H9 (cell line): ENCODE measurements at regions not wholly inside any gene's neighbourhood (a gene's known extent, or its start where the extent isn't known, plus 50 kb on each side); places are given as distances from the start of the nearest gene placed in this dataset.

ENCODE experiments used
- DNase-seq: peaks from one replicate; pipeline ENCODE4 v3.0.0-alpha.2; 2017
- H2AFZ ChIP-seq: one replicate; pipeline ENCODE4 v1.6.1; 2013; ENCODE audit warnings: mild to moderate bottlenecking, low read length, control low read depth, moderate library complexity
- H2AK5ac ChIP-seq: 2 replicates; pipeline ENCODE4 v1.6.1; 2013; ENCODE audit warnings: low read length, control low read depth, mixed read lengths; ENCODE audit not compliant: insufficient read length
- H2BK120ac ChIP-seq: one replicate; pipeline ENCODE4 v1.6.1; 2013; ENCODE audit warnings: low read depth, mild to moderate bottlenecking, low read length, control low read depth, inconsistent platforms; ENCODE audit not compliant: poor library complexity, severe bottlenecking
- H2BK12ac ChIP-seq: 2 replicates; pipeline ENCODE4 v1.6.1; 2013; ENCODE audit warnings: low read length, control low read depth, mixed read lengths, low read depth; ENCODE audit not compliant: insufficient read length
- H2BK15ac ChIP-seq: 2 replicates; pipeline ENCODE4 v1.6.1; 2013; ENCODE audit warnings: low read depth, low read length, control low read depth
- H2BK20ac ChIP-seq: one replicate; pipeline ENCODE4 v1.6.1; 2013; ENCODE audit warnings: low read depth, mild to moderate bottlenecking, low read length, control low read depth, inconsistent platforms; ENCODE audit not compliant: poor library complexity, severe bottlenecking
- H2BK5ac ChIP-seq: 2 replicates; pipeline ENCODE4 v1.6.1; 2013; ENCODE audit warnings: low read length, control low read depth, mixed read lengths; ENCODE audit not compliant: insufficient read length
- H3K14ac ChIP-seq: 2 replicates; pipeline ENCODE4 v1.6.1; 2013; ENCODE audit warnings: low read length, control low read depth; ENCODE audit not compliant: insufficient read depth
- H3K18ac ChIP-seq: 2 replicates; pipeline ENCODE4 v1.6.1; 2013; ENCODE audit warnings: low read depth, mild to moderate bottlenecking, mixed read lengths, low read length, control low read depth; ENCODE audit not compliant: insufficient read length
- H3K23ac ChIP-seq: 2 replicates; pipeline ENCODE4 v1.6.1; 2013; ENCODE audit warnings: low read length, control low read depth, mixed read lengths, low read depth; ENCODE audit not compliant: insufficient read length
- H3K23me2 ChIP-seq: 2 replicates; pipeline ENCODE4 v1.6.1; 2013; ENCODE audit warnings: low read depth, mild to moderate bottlenecking, mixed read lengths, low read length, control low read depth; ENCODE audit not compliant: insufficient read length, poor library complexity, severe bottlenecking
- H3K27ac ChIP-seq: 2 replicates; pipeline ENCODE4 v1.5.1; 2013; ENCODE audit warnings: low read length, control low read depth, mixed read lengths, low read depth; ENCODE audit not compliant: insufficient read length
- H3K27me3 ChIP-seq: 2 replicates; pipeline ENCODE4 v1.6.1; 2013; ENCODE audit warnings: low read length, control low read depth, inconsistent platforms; ENCODE audit not compliant: insufficient read depth
- H3K4ac ChIP-seq: 2 replicates; pipeline ENCODE4 v1.6.1; 2013; ENCODE audit warnings: low read depth, mild to moderate bottlenecking, control low read depth, inconsistent platforms, low read length, moderate library complexity
- H3K4me1 ChIP-seq: 2 replicates; pipeline ENCODE4 v1.6.1; 2013; ENCODE audit warnings: low read length, control low read depth, inconsistent platforms; ENCODE audit not compliant: insufficient read depth
- H3K4me2 ChIP-seq: 2 replicates; pipeline ENCODE4 v1.6.1; 2013; ENCODE audit warnings: low read length, control low read depth, mixed read lengths; ENCODE audit not compliant: insufficient read length, insufficient read depth
- H3K56ac ChIP-seq: 2 replicates; pipeline ENCODE4 v1.6.1; 2013; ENCODE audit warnings: low read depth, mild to moderate bottlenecking, mixed read lengths, low read length, control low read depth; ENCODE audit not compliant: insufficient read length
- H3K79me1 ChIP-seq: 2 replicates; pipeline ENCODE4 v1.6.1; 2013; ENCODE audit warnings: low read depth, mild to moderate bottlenecking, moderate library complexity, low read length, control low read depth, inconsistent platforms; ENCODE audit not compliant: insufficient read depth, poor library complexity, severe bottlenecking
- H3K79me2 ChIP-seq: 2 replicates; pipeline ENCODE4 v1.6.1; 2013; ENCODE audit warnings: low read length, control low read depth, inconsistent platforms; ENCODE audit not compliant: insufficient read depth
- H3K9ac ChIP-seq: 2 replicates; pipeline ENCODE4 v1.6.1; 2013; ENCODE audit warnings: low read length, control low read depth, mixed read lengths; ENCODE audit not compliant: insufficient read length; ENCODE audit errors: extremely low read depth
- H3K9me3 ChIP-seq: one replicate; pipeline ENCODE4 v1.6.1; 2013; ENCODE audit warnings: low read depth, low read length, inconsistent platforms; ENCODE audit not compliant: control insufficient read depth
- H3T11ph ChIP-seq: one replicate; pipeline ENCODE4 v1.6.1; 2013; ENCODE audit warnings: mild to moderate bottlenecking, low read length, control low read depth, inconsistent platforms
- H4K20me1 ChIP-seq: one replicate; pipeline ENCODE4 v1.6.1; 2013; ENCODE audit not compliant: control insufficient read depth, insufficient read length, insufficient read depth
- H4K5ac ChIP-seq: 2 replicates; pipeline ENCODE4 v1.6.1; 2013; ENCODE audit warnings: low read depth, mild to moderate bottlenecking, mixed read lengths, low read length, control low read depth; ENCODE audit not compliant: insufficient read length
- H4K8ac ChIP-seq: replicated peaks from 2 replicates; pipeline ENCODE4 v1.6.1; 2013; ENCODE audit warnings: low read length, control low read depth, mixed read lengths, low read depth; ENCODE audit not compliant: insufficient read length
- H4K91ac ChIP-seq: 2 replicates; pipeline ENCODE4 v1.6.1; 2013; ENCODE audit warnings: low read depth, mild to moderate bottlenecking, moderate library complexity, mixed read lengths, low read length, control low read depth; ENCODE audit not compliant: insufficient read length
- H3K27ac Mint-ChIP-seq, 3 experiments: 2 replicates in 2 of 3; 3 replicates in 1 of 3; pipeline ENCODE4 v1.8.0; 2020 to 2021; ENCODE audit warnings: mixed read lengths in 3 of 3, mild to moderate bottlenecking in 1 of 3, moderate library complexity in 1 of 3
- H3K27me3 Mint-ChIP-seq: 2 replicates; pipeline ENCODE4 v1.8.0; 2021; ENCODE audit warnings: low read depth, mild to moderate bottlenecking, moderate library complexity, mixed read lengths
- H3K36me3 Mint-ChIP-seq, 3 experiments: 2 replicates in 2 of 3; 3 replicates in 1 of 3; pipeline ENCODE4 v1.8.0; 2020 to 2021; ENCODE audit warnings: low read depth in 3 of 3, mixed read lengths in 3 of 3; ENCODE audit not compliant: insufficient read depth in 1 of 3
- H3K4me1 Mint-ChIP-seq, 2 experiments: 2 replicates each; pipeline ENCODE4 v1.8.0; 2020; ENCODE audit warnings: mixed read lengths in 2 of 2
- H3K4me3 Mint-ChIP-seq, 2 experiments: 2 replicates in 1 of 2; 3 replicates in 1 of 2; pipeline ENCODE4 v1.8.0; 2020 to 2021; ENCODE audit warnings: mild to moderate bottlenecking in 2 of 2, mixed read lengths in 2 of 2, moderate library complexity in 1 of 2
- H3K9me3 Mint-ChIP-seq, 2 experiments: 2 replicates in 1 of 2; 3 replicates in 1 of 2; pipeline ENCODE4 v1.8.0; 2020; ENCODE audit warnings: mild to moderate bottlenecking in 2 of 2, mixed read lengths in 2 of 2, moderate library complexity in 1 of 2
- CTCF ChIP-seq: fragments of 200-600 bp; sonication (generic); conservative IDR thresholded peaks from 3 replicates; pipeline ENCODE4 v1.8.0; 2021; ENCODE audit warnings: antibody characterized with exemption, mild to moderate bottlenecking
- WGBS: extraction: QIAGEN DNeasy Blood & Tissue Kit; methylation state at CpG from one replicate; pipeline ENCODE4 v1.1.7; 2013; ENCODE audit warnings: missing lambda C conversion rate, low lambda C conversion rate, mixed read lengths; ENCODE audit not compliant: insufficient read length; ENCODE audit errors: extremely low coverage; 5-methylcytosine and 5-hydroxymethylcytosine counted together

GRCh38 chr7:130950054-130950453 is 216.0 kb upstream of the KLF14 start:
- Histone ChIP-seq H3K14ac (no peak overlapping the region), H3T11ph (no peak overlapping the region), H3K18ac (no peak overlapping the region), H4K8ac (no peak overlapping the region), H2BK5ac (no peak overlapping the region), H2BK120ac (no peak overlapping the region), H3K79me2 (no peaks in the 10 kb centered on the region), H4K91ac (no peak overlapping the region), H3K27ac (no peak overlapping the region), H3K9me3 (no peaks in the 10 kb centered on the region), H3K27me3 (no peaks in the 10 kb centered on the region), H2BK15ac (no peak overlapping the region), H2AFZ (no peak overlapping the region), H2BK20ac (no peak overlapping the region), H3K4me1 (peaks cover 9% of the 10 kb centered on the region; the same call in 1 of the 2 replicates), H2AK5ac (no peak overlapping the region), H3K4me2 (no peak overlapping the region), H3K23me2 (no peaks in the 10 kb centered on the region), H3K56ac (no peak overlapping the region), H3K79me1 (no peaks in the 10 kb centered on the region), H3K9ac (no peak overlapping the region), H3K4ac (no peak overlapping the region), H2BK12ac (no peak overlapping the region), H3K23ac (no peak overlapping the region), H4K20me1 (no peaks in the 10 kb centered on the region), H4K5ac (no peak overlapping the region)
- no peaks in the 10 kb centered on the region for H3K27me3 Mint-ChIP-seq
- no peak overlapping the region for H3K4me3 Mint-ChIP-seq
- no peak for TF ChIP-seq CTCF
- H3K9me3 Mint-ChIP-seq = no peaks in the 10 kb centered on the region; a peak in 1 of 5 replicates
- no peak overlapping the region for H3K27ac Mint-ChIP-seq
- no CpG with 5 or more reads among the region's 1 CpG for WGBS
- no peaks in the 10 kb centered on the region; a peak in 3 of 7 replicates for H3K36me3 Mint-ChIP-seq
- no peak for DNase-seq
- peaks cover 10% of the 10 kb centered on the region in 2 experiments for H3K4me1 Mint-ChIP-seq
